Neural cell (in vitro differentiated cells): ENCODE measurements at regions not wholly inside any gene's neighbourhood (a gene's known extent, or its start where the extent isn't known, plus 50 kb on each side); places are given as distances from the start of the nearest gene placed in this dataset.

ENCODE experiments used
- H2AFZ ChIP-seq: fragments of 200-600, 300-800 bp; sonication (generic), shearing (Covaris generic); 2 replicates; pipeline ENCODE4 v1.6.0; 2014; ENCODE audit warnings: low read depth, mild to moderate bottlenecking, antibody characterized with exemption, low read length, moderate library complexity
- H3F3A ChIP-seq: fragments of 200-600 bp; shearing (Covaris generic); 2 replicates; pipeline ENCODE4 v1.6.1; 2016; ENCODE audit warnings: mild to moderate bottlenecking, moderate library complexity, mixed read lengths, antibody characterized with exemption, low read length; ENCODE audit not compliant: insufficient read depth, poor library complexity, severe bottlenecking
- H3K27ac ChIP-seq: fragments of 200-600, 300-800 bp; sonication (generic), shearing (Covaris generic); 2 replicates; pipeline ENCODE4 v1.5.1; 2014; ENCODE audit warnings: mild to moderate bottlenecking, low read length, moderate library complexity
- H3K27me3 ChIP-seq: fragments of 300-800, 200-600 bp; sonication (generic), shearing (Covaris generic); 2 replicates; pipeline ENCODE4 v1.6.0; 2014; ENCODE audit warnings: mild to moderate bottlenecking, low read depth, low read length, moderate library complexity; ENCODE audit not compliant: insufficient read depth
- H3K36me3 ChIP-seq: fragments of 300-800, 200-600 bp; sonication (generic), shearing (Covaris generic); 2 replicates; pipeline ENCODE4 v1.5.1; 2014; ENCODE audit warnings: mild to moderate bottlenecking, antibody characterized with exemption, low read length, moderate library complexity; ENCODE audit not compliant: insufficient read depth
- H3K4me2 ChIP-seq: fragments of 300-800, 200-600 bp; sonication (generic), shearing (Covaris generic); 2 replicates; pipeline ENCODE4 v1.6.0; 2014; ENCODE audit warnings: mild to moderate bottlenecking, low read length
- H3K4me3 ChIP-seq: fragments of 300-800, 200-600 bp; sonication (generic), shearing (Covaris generic); 2 replicates; pipeline ENCODE4 v1.5.1; 2014; ENCODE audit warnings: mild to moderate bottlenecking, low read length, moderate library complexity
- H3K79me2 ChIP-seq: fragments of 200-600 bp; shearing (Covaris generic); replicated peaks from 2 replicates; pipeline ENCODE4 v1.6.0; 2014; ENCODE audit warnings: mild to moderate bottlenecking, low read length, moderate library complexity; ENCODE audit not compliant: insufficient read depth
- H3K9ac ChIP-seq: fragments of 300-800, 200-600 bp; sonication (generic), shearing (Covaris generic); 2 replicates; pipeline ENCODE4 v1.6.1; 2016; ENCODE audit warnings: mild to moderate bottlenecking, low read length, mixed read lengths
- H3K9me2 ChIP-seq: fragments of 200-600 bp; shearing (Covaris generic); 2 replicates; pipeline ENCODE4 v1.6.1; 2016; ENCODE audit warnings: mild to moderate bottlenecking, low read length, mixed read lengths; ENCODE audit not compliant: insufficient read depth
- H3K9me3 ChIP-seq: fragments of 200-600, 300-800 bp; sonication (generic), shearing (Covaris generic); 2 replicates; pipeline ENCODE4 v1.6.1; 2016; ENCODE audit warnings: mild to moderate bottlenecking, mixed run types, low read length, moderate library complexity, mixed read lengths
- H4K20me1 ChIP-seq: fragments of 200-600 bp; shearing (Covaris generic); 2 replicates; pipeline ENCODE4 v1.6.1; 2016; ENCODE audit warnings: mild to moderate bottlenecking, mixed run types; ENCODE audit not compliant: insufficient read depth
- CTCF ChIP-seq: fragments of 450-650 bp; IDR thresholded peaks from 2 replicates; pipeline ENCODE4 v1.5.1; 2014; ENCODE audit warnings: antibody characterized with exemption, mild to moderate bottlenecking, moderate library complexity; ENCODE audit not compliant: poor library complexity, severe bottlenecking
- EP300 ChIP-seq: fragments of 450-650 bp; conservative IDR thresholded peaks from 2 replicates; pipeline ENCODE4 v1.6.1; 2014; ENCODE audit warnings: antibody characterized with exemption, mild to moderate bottlenecking, moderate library complexity; ENCODE audit not compliant: poor library complexity, severe bottlenecking
- EZH2 ChIP-seq: fragments of 200-600, 300-800 bp; shearing (Covaris generic), sonication (generic); IDR thresholded peaks from 2 replicates; pipeline ENCODE4 v1.6.1; 2014; ENCODE audit warnings: antibody characterized with exemption, low read length, borderline replicate concordance, mild to moderate bottlenecking; ENCODE audit not compliant: insufficient read depth, poor library complexity, severe bottlenecking
- MXI1 ChIP-seq: fragments of 450-650 bp; conservative IDR thresholded peaks from 2 replicates; pipeline ENCODE4 v1.6.1; 2014; ENCODE audit warnings: antibody characterized with exemption, mild to moderate bottlenecking; ENCODE audit not compliant: poor library complexity, severe bottlenecking
- POLR2AphosphoS5 ChIP-seq: IDR thresholded peaks from 2 replicates; pipeline ENCODE4 v1.6.1; 2012
- RAD21 ChIP-seq: fragments of 450-650 bp; conservative IDR thresholded peaks from 2 replicates; pipeline ENCODE4 v1.6.1; 2014; ENCODE audit warnings: antibody characterized with exemption, mild to moderate bottlenecking, moderate library complexity
- REST ChIP-seq: IDR thresholded peaks from 2 replicates; pipeline ENCODE4 v1.6.1; 2012; ENCODE audit warnings: borderline replicate concordance
- SMC3 ChIP-seq: fragments of 450-650 bp; conservative IDR thresholded peaks from 2 replicates; pipeline ENCODE4 v1.6.1; 2014; ENCODE audit warnings: antibody characterized with exemption, mild to moderate bottlenecking, moderate library complexity; ENCODE audit not compliant: poor library complexity
- TAF1 ChIP-seq: IDR thresholded peaks from 2 replicates; pipeline ENCODE4 v1.6.1; 2012; ENCODE audit warnings: low read depth

- Histone ChIP-seq H2AFZ (no peak overlapping the region), H3K4me2 (no peak overlapping the region), H4K20me1 (no peaks in the 10 kb centered on the region), H3F3A (no peaks in the 10 kb centered on the region), H3K27me3 (no peaks in the 10 kb centered on the region), H3K4me3 (no peak overlapping the region), H3K9ac (no peak overlapping the region), H3K9me3 (no peaks in the 10 kb centered on the region), H3K79me2 (no peaks in the 10 kb centered on the region), H3K9me2 (no peaks in the 10 kb centered on the region), H3K27ac (no peak overlapping the region), H3K36me3 (no peaks in the 10 kb centered on the region)
- TF ChIP-seq POLR2AphosphoS5 = no peak
- TF ChIP-seq REST = no peak
- no peak for TF ChIP-seq RAD21
- TF ChIP-seq SMC3 = no peak
- TF ChIP-seq TAF1 = no peak
- no peak for TF ChIP-seq EP300
- no peak for TF ChIP-seq EZH2
- TF ChIP-seq MXI1 = no peak
- TF ChIP-seq CTCF = no peak
These were observed 139.1 kb upstream of the SPTLC3 start for GRCh38 chr20:12869669-12870068.

- Histone ChIP-seq H3K4me3 (no peak overlapping the region), H3K9me2 (no peaks in the 10 kb centered on the region), H3K36me3 (no peaks in the 10 kb centered on the region), H3K9me3 (no peaks in the 10 kb centered on the region), H3K4me2 (no peak overlapping the region), H2AFZ (no peak overlapping the region), H3F3A (no peaks in the 10 kb centered on the region), H3K79me2 (no peaks in the 10 kb centered on the region), H4K20me1 (no peaks in the 10 kb centered on the region), H3K27ac (no peak overlapping the region), H3K9ac (no peak overlapping the region), H3K27me3 (no peaks in the 10 kb centered on the region)
- TF ChIP-seq TAF1 (no peak), POLR2AphosphoS5 (no peak), CTCF (no peak), EZH2 (no peak), SMC3 (no peak), EP300 (no peak)
These were observed 138.2 kb upstream of the SPTLC3 start for GRCh38 chr20:12870588-12870987.
